CD4-positive, alpha-beta T cell treated with Interleukin-2 at 100 ng/mL for 4 hours (primary cell): ENCODE measurements at regions not wholly inside any gene's neighbourhood (a gene's known extent, or its start where the extent isn't known, plus 50 kb on each side); places are given as distances from the start of the nearest gene placed in this dataset.

Experiments used
- DNase-seq: peaks from one replicate; pipeline ENCODE4 v3.0.0-alpha.2; 2020; ENCODE audit warnings: low spot score

DNA sequence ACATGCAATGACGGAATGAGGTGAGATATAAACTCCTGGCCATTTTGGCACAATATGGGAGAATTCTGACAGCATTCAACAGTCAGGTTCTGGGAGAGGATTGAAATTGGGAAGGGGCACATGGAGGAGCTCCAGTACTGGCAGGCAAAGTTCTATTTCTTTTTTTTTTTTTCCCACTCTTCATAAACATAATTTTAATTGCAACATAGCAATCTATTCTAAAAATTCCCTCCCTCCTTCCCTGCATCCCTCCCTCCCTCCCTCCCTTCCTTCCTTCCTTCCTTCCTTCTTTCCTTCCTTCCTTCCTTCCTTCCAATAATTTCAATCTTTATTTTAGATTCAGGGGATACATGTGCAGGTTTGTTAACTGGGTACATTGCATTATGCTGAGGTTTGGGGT, 93.2 kb downstream of the PTCSC3 start:
- no peak for DNase-seq

- no peak for DNase-seq
These were observed 98.4 kb downstream of the PTCSC3 start for GRCh38 chr14:36078080-36078479.

DNA sequence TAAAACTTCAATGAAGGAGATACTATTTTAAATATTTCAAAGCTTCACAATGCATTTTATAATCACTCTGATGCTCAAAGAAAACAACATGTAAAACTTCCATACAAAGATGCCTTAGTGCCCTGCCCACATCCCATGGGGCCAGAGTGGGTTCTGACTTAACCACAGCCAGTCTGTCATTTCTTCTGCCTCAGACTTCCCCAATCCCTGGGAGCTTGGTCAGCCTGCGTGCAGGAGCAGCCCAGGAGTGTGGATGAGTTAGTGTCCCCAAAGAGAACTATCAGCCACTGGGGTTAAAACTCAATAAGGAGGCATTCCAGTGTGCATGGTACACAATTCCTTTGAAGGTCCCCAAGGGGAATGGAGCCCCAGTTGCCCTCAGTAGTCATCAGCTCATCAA, 100.3 kb downstream of the PTCSC3 start:
- no peak for DNase-seq

DNA sequence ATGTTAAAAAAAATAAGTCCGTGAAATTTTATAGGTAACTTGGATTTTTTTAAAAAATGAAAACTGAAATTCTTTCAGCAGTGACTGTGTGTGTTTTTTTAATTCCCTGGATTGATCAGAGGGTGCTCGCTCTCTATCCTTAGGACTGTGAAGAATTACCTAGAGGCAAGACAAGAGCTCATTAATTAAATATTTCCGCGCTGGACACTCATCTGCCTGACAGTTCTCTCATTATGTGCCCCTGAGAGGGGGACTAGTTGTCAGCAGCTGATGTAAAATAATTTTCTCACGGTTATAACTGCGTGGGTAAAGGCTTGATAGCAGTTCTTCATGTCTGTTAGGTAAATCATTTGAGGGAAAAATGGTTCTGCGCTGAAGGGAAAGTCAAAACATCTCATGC, 101.3 kb downstream of the PTCSC3 start:
- no peak for DNase-seq

DNA sequence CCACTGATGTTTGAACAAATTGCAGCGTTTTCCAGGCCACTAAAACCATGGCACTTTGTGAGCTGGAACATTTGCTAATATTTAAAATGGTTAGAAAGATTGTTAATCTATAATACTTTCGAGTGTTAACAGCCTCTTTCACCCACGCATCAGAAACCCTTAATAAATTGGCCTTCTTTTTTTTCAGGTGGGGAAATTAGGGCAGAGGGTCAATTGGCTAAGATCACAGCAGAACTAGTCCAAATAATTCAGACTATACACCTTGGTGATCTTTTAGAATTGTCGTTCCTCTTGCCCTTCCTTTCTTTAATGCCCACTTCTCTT, 105.8 kb downstream of the PTCSC3 start:
- DNase-seq, result no peak

- DNase-seq, result no peak
These were observed 106.3 kb downstream of the PTCSC3 start for GRCh38 chr14:36070031-36070719.

DNA sequence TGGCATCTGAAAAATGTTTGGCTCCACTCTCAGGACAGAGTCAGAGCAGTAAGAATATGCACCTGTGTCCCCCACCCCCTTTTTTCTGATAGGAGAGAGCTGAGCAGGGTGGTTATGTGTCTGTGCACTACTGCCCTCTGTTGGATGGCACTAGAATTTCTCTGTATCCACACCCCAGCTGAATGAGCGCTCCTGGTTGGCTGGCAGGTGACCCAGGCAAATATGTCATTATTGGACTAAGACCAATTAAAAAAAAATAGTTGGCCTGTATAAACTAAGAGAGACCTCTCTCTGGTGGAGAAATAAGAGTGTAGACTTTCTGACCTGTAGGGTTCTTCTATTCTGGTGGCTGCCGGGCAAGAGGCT, 107.0 kb downstream of the PTCSC3 start:
- peak; percentile 20 for DNase-seq

DNA sequence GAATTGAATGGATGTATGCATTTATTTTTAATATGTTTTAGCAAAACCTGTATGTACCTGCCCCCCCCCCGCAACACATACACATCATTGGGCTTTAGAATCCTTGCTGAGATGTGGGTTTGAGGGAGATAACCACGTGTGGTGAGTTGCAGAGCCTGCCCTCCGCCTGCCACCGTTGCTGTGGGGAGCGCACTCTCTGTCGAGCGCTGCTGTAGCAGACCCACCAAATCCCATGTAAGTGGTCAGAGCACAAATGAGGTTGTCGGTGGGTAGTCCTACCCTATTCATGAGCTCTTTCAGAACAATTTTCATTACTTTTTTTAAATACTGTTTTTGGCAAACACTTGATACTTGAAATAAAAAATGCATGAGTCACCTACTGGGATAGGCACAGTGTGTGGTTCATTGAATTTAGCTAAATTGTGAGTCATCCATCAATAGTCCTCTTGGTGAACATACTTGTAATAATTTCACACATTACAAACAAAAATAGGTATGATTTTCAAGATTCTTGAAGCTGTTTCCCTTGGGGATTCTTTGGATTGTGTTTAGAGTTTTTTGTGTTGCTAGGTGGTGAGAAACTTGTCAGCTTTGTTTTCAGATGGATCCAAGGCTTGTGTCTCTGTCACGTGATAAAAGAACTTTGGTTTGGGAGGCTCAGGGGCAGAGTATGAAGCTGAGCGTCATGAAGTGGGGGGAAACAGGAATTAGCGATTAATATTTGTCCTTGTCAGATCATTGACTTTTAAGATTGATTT, 107.6 kb downstream of the PTCSC3 start:
- no peak for DNase-seq

DNA sequence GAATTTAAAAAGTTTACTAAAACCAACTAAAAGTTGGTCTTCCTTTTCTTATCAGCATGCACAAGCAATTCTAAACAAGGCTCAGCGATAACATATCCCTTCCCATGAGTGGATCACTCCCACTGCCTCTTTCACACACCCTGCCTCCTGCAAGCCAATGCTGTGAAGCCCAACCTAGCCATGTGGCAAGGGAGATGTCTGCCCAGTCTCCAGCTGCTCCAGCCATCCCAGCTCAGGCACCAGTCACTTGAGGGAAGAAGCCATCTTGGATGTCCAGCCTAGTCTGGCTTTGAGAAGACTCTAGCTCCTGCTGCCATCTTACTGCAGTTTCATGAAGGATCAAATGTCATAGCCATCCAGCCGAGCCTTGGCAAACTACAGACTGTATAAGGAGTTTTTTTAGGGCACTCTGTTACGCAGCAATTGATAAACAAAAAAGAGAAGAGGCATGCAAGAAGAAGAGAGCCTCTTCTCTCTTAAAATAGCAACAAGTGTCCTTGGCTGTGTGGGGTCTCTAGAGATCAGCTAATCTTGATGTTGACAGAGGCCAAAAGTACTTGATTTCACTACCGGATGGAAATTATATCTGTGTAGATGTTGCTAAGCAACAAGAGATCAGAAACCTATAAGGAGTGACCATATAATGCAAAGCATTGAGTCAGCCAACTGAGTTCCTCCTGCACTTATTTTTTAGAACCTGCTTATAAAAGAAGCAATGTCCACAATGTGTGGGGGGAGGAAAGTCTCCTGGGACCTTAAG, 108.9 kb downstream of the PTCSC3 start:
- no peak for DNase-seq

DNA sequence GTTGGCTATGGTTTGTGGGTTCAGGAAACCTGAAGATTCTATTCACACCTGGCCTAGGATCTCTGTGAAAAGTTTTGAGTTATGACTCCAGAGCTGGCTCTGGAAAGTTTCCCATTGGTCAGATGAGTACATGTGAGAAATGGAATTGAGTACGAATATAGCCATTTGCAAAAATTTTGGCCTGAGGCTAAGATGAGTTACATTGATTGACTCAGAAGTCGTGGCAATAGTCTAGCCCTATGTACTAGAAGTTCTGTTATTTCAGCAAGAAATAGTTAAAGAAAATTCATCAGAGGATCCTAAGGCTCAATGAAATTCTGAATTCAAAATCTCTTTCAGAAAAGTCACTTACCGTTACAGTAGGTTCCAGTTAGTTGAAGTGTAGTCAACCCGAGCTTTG, 109.9 kb downstream of the PTCSC3 start:
- DNase-seq, result no peak

DNA sequence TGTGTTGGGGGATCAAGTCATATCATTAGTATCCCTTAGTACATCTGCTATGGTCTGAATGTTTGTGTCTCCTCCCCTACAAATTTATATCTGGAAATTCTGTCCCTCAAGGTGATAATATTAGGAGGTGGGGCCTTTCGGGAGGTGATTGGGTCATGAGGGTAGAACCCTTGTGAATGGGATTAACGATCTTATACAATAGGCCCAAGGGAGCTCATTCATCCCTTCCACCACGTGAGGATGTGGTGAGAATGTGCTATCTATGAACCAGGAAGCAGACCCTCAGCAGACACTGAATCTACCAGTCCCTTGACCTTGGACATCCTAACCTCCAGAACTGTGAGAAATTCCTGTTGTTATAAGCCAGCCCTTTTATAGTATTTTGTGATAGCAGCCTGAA, 110.7 kb downstream of the PTCSC3 start:
- no peak for DNase-seq

GRCh38 chr14:36059531-36059930, 117.0 kb downstream of the PTCSC3 start:
- no peak for DNase-seq

GRCh38 chr14:36057452-36058116, 118.9 kb downstream of the PTCSC3 start:
- no peak for DNase-seq

DNA sequence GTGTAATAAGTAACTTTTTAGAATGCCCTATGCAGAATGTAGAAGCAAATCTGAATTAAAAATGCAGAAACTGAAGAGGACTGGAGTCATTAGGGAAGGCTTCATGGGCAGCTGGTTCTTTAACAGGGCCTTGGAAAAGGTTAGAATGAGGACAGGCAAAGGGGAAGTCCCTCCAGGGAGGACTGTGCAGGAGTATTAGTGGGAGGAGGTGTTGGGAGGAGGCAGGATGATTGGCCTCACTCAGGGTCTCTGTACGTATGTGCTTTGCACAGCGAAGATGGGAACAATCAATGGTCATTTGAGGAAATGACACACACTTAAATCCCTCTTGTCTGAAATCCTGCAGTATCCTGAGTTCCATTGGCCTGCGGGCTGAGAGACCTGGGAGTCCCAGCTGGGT, 119.7 kb downstream of the PTCSC3 start:
- no peak for DNase-seq

- no peak for DNase-seq
These were observed 120.8 kb downstream of the PTCSC3 start for GRCh38 chr14:36055681-36056225.

DNA sequence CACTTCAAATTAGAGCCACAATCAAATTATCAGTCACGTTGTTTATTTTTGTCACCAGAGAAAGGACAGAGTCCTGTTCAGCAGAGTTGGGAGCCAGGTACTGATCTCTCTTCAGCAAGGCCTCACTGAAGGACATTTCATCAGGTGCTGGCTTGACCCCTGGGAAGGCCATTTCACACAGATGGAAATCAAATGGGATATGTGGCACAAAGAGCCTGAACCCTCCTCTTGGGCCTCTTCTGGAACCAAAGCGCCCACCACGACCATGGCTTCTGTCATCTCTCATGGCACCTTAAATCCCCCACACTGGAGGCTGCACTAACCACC, 121.5 kb downstream of the PTCSC3 start:
- DNase-seq, result no peak

DNA sequence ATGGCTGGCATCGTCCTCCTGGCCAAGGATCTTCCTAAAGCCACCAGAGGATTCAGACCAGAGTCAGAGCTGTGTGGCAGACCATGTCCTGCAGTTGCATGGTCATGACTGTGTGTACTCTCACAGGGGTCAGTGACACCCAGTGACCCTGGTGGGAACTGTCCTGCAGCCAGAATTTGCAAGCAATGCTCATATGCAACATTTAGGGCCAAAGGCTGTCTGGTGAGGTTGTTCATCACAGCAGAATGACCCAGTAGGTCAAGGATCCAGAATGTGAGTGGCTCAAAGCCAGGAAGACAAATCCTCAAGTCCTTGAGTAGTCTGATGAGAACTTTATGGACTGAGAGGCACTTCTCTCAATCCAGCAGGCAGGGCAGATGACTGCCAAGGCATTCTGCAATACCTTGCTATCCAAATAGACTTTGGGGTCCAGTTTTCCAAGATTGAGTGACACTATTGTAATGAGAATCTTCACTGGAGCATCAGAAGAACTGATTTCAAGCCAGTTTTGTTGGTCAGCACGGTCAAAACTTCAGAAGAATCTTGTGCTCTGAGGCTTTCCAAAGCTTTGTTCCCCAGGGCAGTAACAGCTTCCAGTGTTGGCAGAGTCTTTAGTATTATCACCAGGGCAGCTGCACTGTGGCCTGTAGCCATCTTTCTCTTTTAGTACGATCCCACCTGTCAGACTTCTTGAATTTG, 122.0 kb downstream of the PTCSC3 start:
- no peak for DNase-seq

- DNase-seq, result no peak
These were observed 123.8 kb downstream of the PTCSC3 start for GRCh38 chr14:36052681-36053080.

- no peak for DNase-seq
These were observed 124.5 kb downstream of the PTCSC3 start for GRCh38 chr14:36052063-36052462.

DNA sequence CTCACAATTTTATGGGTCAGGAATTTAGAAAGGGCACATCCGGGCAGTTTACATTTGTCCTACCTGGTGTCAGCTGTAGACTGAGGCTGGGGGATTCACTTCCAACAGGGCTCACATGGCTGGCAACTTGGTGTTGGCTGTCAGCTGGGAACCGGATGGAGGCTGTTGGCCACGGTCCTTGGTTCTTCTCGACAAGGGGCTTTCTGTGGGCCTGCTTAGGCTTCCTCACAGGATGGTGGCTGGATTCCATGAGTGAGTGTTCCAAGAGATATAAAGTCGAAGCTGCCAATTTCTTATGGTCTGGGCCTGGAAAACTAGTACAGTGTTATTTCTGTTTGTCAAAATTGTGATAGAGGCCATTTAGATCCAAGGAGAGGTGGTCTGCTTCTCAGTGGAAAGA, 127.9 kb downstream of the PTCSC3 start:
- DNase-seq, result no peak

- no peak for DNase-seq
These were observed 128.6 kb downstream of the PTCSC3 start for GRCh38 chr14:36047912-36048311.

- no peak for DNase-seq
These were observed 140.8 kb downstream of the PTCSC3 start for GRCh38 chr14:36035675-36036074.
